GM12878 (cell line): ENCODE measurements at regions not wholly inside any gene's neighbourhood (a gene's known extent, or its start where the extent isn't known, plus 50 kb on each side); places are given as distances from the start of the nearest gene placed in this dataset.

Source experiments
- ATAC-seq: fragments of 200-7000 bp; cut with Tn5 transposase; 3 replicates; pipeline ENCODE4 v1.9.1; 2020; ENCODE audit warnings: mild to moderate bottlenecking, moderate library complexity
- BruUV-seq: library from RNA; stranded (reverse); fragments of 400-500 nt; replicated peaks from 2 replicates; lab custom pipeline; 2021; lab: Mats Ljungman, UMichigan
- CTCF ChIA-PET: fragments of 300-600 bp; sonication (Branson Sonifier 250); formaldehyde crosslinking; extraction: SDS; loops from one replicate; lab custom pipeline; 2021; ENCODE audit warnings: inconsistent platforms; lab: Yijun Ruan, JAX
- POLR2A ChIA-PET: fragments of 350-600 bp; formaldehyde crosslinking; extraction: SDS; loops from one replicate; lab custom pipeline; 2021; ENCODE audit warnings: inconsistent platforms; lab: Charles Lee
- RAD21 ChIA-PET: fragments of 300-600 bp; sonication (Branson Sonifier 250); formaldehyde crosslinking; loops from one replicate; lab custom pipeline; 2023; ENCODE audit warnings: antibody characterized with exemption; ENCODE audit not compliant: unreplicated experiment; lab: Charles Lee
- SMC1A ChIA-PET: fragments of 300-600 bp; sonication (Branson Sonifier 250); formaldehyde crosslinking; loops from one replicate; lab custom pipeline; 2023; ENCODE audit not compliant: unreplicated experiment, uncharacterized antibody; lab: Charles Lee
- DNase-seq: peaks from one replicate; pipeline ENCODE4 v3.0.0-alpha.2; 2011; ENCODE audit warnings: low read depth, low spot score
- FAIRE-seq: peaks from 3 replicates; lab custom pipeline; 2011; peaks lifted over from hg19 to GRCh38; lab: Jason Lieb, UNC
- H2AFZ ChIP-seq: 2 replicates; pipeline ENCODE4 v1.6.0; 2011; ENCODE audit warnings: low read depth, low read length, control low read depth; ENCODE audit not compliant: control insufficient read depth
- H3K27ac ChIP-seq: 2 replicates; pipeline ENCODE4 v1.5.1; 2011; ENCODE audit warnings: control low read depth; ENCODE audit not compliant: control insufficient read depth, insufficient read depth
- H3K27me3 ChIP-seq, 2 experiments: replicated peaks in 1 of 2; 2 replicates each; pipeline versions ENCODE4 v1.6.0 to v1.6.1; 2011; ENCODE audit warnings: low read length in 1 of 2; ENCODE audit not compliant: control insufficient read depth in 2 of 2, insufficient read depth in 2 of 2
- H3K36me3 ChIP-seq, 2 experiments: 2 replicates each; pipeline ENCODE4 v1.5.1; 2011; ENCODE audit warnings: low read length in 1 of 2; ENCODE audit not compliant: control insufficient read depth in 2 of 2, insufficient read depth in 2 of 2
- H3K4me1 ChIP-seq: 2 replicates; pipeline ENCODE4 v1.6.1; 2011; ENCODE audit warnings: mild to moderate bottlenecking, low read length, moderate library complexity, mixed read lengths; ENCODE audit not compliant: control insufficient read depth, insufficient read depth
- H3K4me2 ChIP-seq: 2 replicates; pipeline ENCODE4 v1.6.0; 2011; ENCODE audit warnings: control low read depth; ENCODE audit not compliant: control insufficient read depth, insufficient read depth
- H3K4me3 ChIP-seq: fragments of 200-600 bp; sonication (generic); 2 replicates; pipeline ENCODE4 v1.5.1; 2016
- H3K79me2 ChIP-seq: 2 replicates; pipeline ENCODE4 v1.6.0; 2011; ENCODE audit warnings: low read length; ENCODE audit not compliant: control insufficient read depth, insufficient read depth
- H3K9ac ChIP-seq: 2 replicates; pipeline ENCODE4 v1.8.0; 2011; ENCODE audit warnings: low read length, control low read depth, mixed read lengths; ENCODE audit not compliant: control insufficient read depth, insufficient read depth
- H3K9me3 ChIP-seq: replicated peaks from 3 replicates; pipeline ENCODE4 v1.5.1; 2011; ENCODE audit warnings: mild to moderate bottlenecking, low read length; ENCODE audit not compliant: control insufficient read depth, insufficient read depth
- H4K20me1 ChIP-seq: 2 replicates; pipeline ENCODE4 v1.6.0; 2011; ENCODE audit not compliant: control insufficient read depth, insufficient read depth
- ASH2L ChIP-seq: fragments of 300-600, 200-600 bp; sonication (generic); IDR thresholded peaks from 2 replicates; pipeline ENCODE4 v1.6.1; 2017; ENCODE audit warnings: low read depth, mild to moderate bottlenecking, borderline replicate concordance
- CBX5 ChIP-seq: sonication (generic); IDR thresholded peaks from 2 replicates; pipeline ENCODE4 v1.6.1; 2016; ENCODE audit warnings: low read depth, moderate library complexity, mild to moderate bottlenecking, inconsistent platforms
- CEBPB ChIP-seq, 2 experiments: fragments of 150-350 bp in 1 of 2; IDR thresholded peaks; 2 replicates each; pipeline ENCODE4 v1.6.1; 2012 to 2014; ENCODE audit warnings: low read depth in 2 of 2, low read length in 2 of 2, borderline replicate concordance in 1 of 2, inconsistent platforms in 1 of 2
- EED ChIP-seq: sonication (generic); IDR thresholded peaks from 2 replicates; pipeline ENCODE4 v1.6.1; 2016; ENCODE audit warnings: antibody characterized with exemption, low read depth
- LARP7 ChIP-seq: fragments of 450-650 bp; IDR thresholded peaks from 2 replicates; pipeline ENCODE4 v1.6.1; 2017; ENCODE audit warnings: mild to moderate bottlenecking
- MTA2 ChIP-seq: fragments of 450-650 bp; IDR thresholded peaks from 2 replicates; pipeline ENCODE4 v1.6.1; 2016; ENCODE audit warnings: low read depth, mild to moderate bottlenecking, moderate library complexity
- MTA3 ChIP-seq: IDR thresholded peaks from 2 replicates; pipeline ENCODE4 v1.6.1; 2012; ENCODE audit warnings: low read length, inconsistent platforms, borderline replicate concordance
- NFYB ChIP-seq: IDR thresholded peaks from 2 replicates; pipeline ENCODE4 v1.6.1; 2011; ENCODE audit warnings: low read depth, mild to moderate bottlenecking, low read length, improper control_type of control experiment, moderate library complexity; ENCODE audit not compliant: insufficient read depth
- ZNF384 ChIP-seq: IDR thresholded peaks from 2 replicates; pipeline ENCODE4 v1.6.1; 2012; ENCODE audit warnings: low read depth, mild to moderate bottlenecking, low read length, improper control_type of control experiment, borderline replicate concordance
- WGBS: methylation state at CpG from one replicate; pipeline ENCODE4 v1.1.6; 2016; ENCODE audit warnings: low lambda C conversion rate; ENCODE audit not compliant: insufficient replicate concordance, insufficient coverage; ENCODE audit errors: missing lambda C conversion rate; 5-methylcytosine and 5-hydroxymethylcytosine counted together
- in situ Hi-C: fragments of 300-500 bp; cut with MboI; formaldehyde crosslinking; loops from 9 replicates; pipeline ENCODE4 v1.14.3; 2018; ENCODE audit warnings: mixed read lengths
- intact Hi-C: fragments of 100-400 bp; cut with micrococcal nuclease; formaldehyde crosslinking; loops from one replicate; pipeline ENCODE4 v1.14.2; 2022; ENCODE audit not compliant: unreplicated experiment
- TF ChIP-seq, protein P1 (sequence below): fragments of 450-650 bp; formaldehyde crosslinking; IDR thresholded peaks from 2 replicates; pipeline ENCODE4 v1.4.0; 2020; ENCODE audit warnings: mild to moderate bottlenecking, moderate library complexity

GRCh38 chr21:16241479-16241963 lies 511.7 kb downstream of the USP25 start:
- RAD21 ChIA-PET, result no interaction called here
- BruUV-seq, result no TSS peak
- H2AFZ ChIP-seq, result peak overlapping the region; percentile 12; the same call in 1 of the 2 replicates
- H3K4me3 ChIP-seq, result no peak overlapping the region
- no peak overlapping the region for H3K9ac ChIP-seq
- POLR2A ChIA-PET, result no interaction called here
- no peaks in the 10 kb centered on the region for H4K20me1 ChIP-seq
- H3K9me3 ChIP-seq, result no peaks in the 10 kb centered on the region
- CTCF ChIA-PET, result no interaction called here
- DNase-seq, result no peak
- no peak overlapping the region for H3K4me2 ChIP-seq
- no peaks in the 10 kb centered on the region for H3K79me2 ChIP-seq
- 17% methylated on average over 6 of the region's 6 CpGs for WGBS
- no peaks in the 10 kb centered on the region for H3K36me3 ChIP-seq
- no peak for ATAC-seq
- intact Hi-C loops (no loop called here), in situ Hi-C loops (no loop called here)
- peak; percentile 52 for FAIRE-seq
- no peaks in the 10 kb centered on the region for H3K4me1 ChIP-seq
- TF ChIP-seq CBX5 (no peak), CEBPB (IDR thresholded peaks at IDR 0.05; ENCODE audit: borderline replicate concordance in 1 of 2, low read depth in 2 of 2, low read length in 2 of 2) (no peak), EED (no peak), ASH2L (no peak), NFYB (no peak), LARP7 (no peak), ZNF384 (no peak), MTA3 (no peak), MTA2 (no peak)
- TF ChIP-seq, protein P1, sequence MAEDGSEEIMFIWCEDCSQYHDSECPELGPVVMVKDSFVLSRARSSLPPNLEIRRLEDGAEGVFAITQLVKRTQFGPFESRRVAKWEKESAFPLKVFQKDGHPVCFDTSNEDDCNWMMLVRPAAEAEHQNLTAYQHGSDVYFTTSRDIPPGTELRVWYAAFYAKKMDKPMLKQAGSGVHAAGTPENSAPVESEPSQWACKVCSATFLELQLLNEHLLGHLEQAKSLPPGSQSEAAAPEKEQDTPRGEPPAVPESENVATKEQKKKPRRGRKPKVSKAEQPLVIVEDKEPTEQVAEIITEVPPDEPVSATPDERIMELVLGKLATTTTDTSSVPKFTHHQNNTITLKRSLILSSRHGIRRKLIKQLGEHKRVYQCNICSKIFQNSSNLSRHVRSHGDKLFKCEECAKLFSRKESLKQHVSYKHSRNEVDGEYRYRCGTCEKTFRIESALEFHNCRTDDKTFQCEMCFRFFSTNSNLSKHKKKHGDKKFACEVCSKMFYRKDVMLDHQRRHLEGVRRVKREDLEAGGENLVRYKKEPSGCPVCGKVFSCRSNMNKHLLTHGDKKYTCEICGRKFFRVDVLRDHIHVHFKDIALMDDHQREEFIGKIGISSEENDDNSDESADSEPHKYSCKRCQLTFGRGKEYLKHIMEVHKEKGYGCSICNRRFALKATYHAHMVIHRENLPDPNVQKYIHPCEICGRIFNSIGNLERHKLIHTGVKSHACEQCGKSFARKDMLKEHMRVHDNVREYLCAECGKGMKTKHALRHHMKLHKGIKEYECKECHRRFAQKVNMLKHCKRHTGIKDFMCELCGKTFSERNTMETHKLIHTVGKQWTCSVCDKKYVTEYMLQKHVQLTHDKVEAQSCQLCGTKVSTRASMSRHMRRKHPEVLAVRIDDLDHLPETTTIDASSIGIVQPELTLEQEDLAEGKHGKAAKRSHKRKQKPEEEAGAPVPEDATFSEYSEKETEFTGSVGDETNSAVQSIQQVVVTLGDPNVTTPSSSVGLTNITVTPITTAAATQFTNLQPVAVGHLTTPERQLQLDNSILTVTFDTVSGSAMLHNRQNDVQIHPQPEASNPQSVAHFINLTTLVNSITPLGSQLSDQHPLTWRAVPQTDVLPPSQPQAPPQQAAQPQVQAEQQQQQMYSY (CRISPR knock-in tag), result no peak
- SMC1A ChIA-PET, result no interaction called here
- H3K27me3 ChIP-seq, result no peaks in the 10 kb centered on the region
- no peak overlapping the region for H3K27ac ChIP-seq
